HG02973 (cell line): ENCODE measurements at regions not wholly inside any gene's neighbourhood (a gene's known extent, or its start where the extent isn't known, plus 50 kb on each side); places are given as distances from the start of the nearest gene placed in this dataset.

Source experiments
- ATAC-seq: cut with Tn5 transposase; IDR thresholded peaks from one replicate; pipeline ENCODE4 v1.9.1; 2021; ENCODE audit warnings: moderate library complexity; ENCODE audit not compliant: unreplicated experiment

DNA sequence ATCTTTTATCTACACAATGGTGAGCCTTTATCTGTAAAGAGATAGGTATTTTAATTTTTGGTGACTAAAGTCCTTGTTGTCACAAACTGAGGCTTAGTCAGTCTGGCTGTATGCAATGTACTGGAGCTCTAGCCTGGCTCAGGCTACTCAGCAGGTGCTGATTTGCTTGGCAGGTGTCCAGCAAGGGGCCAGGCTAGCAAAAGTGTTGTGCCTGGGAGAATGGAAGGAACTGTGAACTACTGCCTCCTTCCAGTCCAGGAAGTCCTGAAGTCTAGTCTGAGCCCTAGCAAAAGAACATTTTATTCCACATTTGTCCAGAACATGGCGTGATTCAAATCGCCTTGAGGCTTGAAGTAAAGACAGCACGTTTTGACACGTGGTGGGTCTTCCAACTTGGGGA lies 260.5 kb downstream of the CCDC85A start:
- ATAC-seq, result no peak

DNA sequence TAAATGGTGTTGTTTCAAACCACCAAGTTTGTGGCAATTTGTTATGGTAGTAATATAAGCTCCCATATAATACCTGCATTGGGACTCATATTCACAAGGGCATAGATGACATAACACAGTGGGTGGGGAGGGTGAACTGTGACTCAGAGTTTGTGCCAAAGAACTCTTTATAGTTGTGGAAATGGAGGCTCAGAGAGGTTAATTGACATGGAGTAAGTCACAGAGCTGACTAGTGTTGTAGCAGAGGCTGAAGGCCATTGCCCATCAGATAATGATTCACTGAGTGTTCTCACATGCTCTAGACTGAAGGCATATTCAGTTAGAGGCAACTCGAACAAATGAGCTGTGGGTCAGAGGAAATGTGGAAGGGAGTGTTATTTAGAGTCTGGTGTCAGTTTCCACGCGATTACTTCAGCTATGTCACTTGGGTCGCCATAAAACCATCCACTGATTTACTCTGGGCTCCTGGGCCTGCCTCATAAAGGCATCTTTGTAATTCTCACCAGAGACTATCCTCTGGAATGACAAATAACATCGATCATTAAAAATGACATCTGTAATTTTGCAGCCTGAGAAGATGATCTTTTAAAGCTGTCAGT lies 264.7 kb downstream of the CCDC85A start:
- ATAC-seq, result no peak

DNA sequence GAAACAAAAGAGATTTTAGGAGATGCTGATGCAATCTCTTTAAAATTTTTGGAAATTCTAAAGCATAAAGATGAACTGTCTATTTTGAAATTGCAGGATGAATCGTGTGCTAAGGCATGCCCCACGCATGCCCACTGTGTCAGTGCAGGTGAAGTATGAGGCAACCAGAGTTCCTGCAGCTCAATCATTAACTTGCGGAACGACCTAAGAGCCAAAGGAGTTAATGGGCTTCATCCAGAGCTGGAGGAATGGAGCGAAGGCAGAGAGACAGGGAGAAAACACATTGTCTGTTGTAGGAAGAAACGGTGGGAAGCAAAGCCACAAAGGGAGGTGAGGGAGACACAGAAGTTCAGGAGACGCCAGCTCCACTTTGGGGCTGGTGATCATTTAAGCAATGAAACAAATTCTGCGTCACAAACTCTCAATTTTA lies 265.2 kb downstream of the CCDC85A start:
- no peak for ATAC-seq

DNA sequence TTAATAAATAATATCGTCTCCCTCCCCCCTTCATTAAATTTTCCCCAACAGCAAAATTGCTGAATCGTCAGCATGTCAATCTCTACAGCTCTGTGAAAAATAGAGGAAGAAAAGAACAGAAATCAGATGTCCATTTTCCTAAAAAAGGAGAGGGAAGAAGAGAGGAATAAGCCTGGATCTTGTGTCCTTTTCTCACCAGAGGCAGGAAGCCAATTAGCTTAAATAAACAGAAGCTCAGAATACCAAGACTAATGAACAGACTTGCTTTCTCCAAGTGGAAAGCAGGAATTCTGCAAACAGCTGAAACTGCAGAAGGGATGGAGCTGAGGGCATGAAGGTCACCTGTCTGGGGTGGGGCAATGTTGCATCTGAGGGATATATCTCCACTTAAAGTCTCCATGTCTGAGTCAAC lies 265.7 kb downstream of the CCDC85A start:
- no peak for ATAC-seq

DNA sequence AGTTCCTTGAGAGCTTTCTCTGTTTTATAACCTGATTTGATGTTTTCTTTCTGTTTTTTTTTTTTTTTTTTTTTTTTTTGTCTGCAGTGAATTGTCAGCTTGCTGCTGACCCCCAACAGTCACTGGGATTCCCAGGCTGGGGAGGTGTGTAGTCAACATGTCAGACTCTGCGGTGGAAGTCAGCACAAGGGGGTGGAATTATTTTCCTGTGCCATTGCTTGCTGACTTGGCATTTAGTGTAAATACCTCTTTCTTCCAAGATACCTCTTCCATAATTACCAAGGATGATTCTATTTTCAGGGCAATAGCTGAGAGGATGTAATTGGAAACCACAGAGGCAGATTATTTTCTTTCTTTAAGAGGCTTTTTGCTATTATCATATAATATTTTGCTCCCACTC lies 266.3 kb downstream of the CCDC85A start:
- ATAC-seq, result no peak

DNA sequence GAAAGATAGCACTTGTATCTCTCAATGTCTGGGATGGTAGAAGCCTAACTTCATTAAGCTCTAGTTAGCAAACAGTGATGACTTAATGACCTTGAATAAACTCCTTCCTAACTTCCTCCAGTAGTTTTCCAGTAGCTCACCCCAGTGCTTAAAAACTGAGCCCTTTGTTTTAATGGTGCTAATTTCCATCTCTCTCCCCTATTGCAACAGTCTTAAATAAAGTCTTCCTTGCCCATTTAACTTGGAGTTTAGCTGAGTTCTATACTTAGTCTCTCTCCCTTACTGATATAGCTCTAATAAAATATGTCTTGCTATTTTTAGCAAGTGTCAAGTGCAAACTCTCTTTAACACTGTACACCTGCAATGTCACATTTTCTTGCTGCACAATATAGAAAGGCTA lies 267.0 kb downstream of the CCDC85A start:
- no peak for ATAC-seq

DNA sequence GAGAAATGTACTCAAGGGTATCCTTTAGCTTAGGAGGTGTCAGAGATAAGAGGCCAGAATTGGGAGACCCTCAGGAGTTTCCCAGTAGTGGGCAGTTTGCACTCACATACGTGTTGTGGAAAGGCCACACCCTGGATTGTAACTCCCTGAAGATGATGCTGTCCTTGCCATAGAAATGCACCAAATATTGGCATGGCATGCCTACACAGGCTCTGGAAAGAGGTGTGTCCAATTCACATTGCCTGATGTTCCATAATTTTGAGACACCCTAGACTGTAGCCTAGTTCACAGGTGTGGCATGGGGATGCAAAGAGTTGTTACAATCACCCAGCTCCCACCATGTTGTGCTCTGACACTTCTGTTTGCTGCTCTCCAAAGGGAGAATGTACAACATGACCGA lies 271.9 kb downstream of the CCDC85A start:
- ATAC-seq, result no peak

DNA sequence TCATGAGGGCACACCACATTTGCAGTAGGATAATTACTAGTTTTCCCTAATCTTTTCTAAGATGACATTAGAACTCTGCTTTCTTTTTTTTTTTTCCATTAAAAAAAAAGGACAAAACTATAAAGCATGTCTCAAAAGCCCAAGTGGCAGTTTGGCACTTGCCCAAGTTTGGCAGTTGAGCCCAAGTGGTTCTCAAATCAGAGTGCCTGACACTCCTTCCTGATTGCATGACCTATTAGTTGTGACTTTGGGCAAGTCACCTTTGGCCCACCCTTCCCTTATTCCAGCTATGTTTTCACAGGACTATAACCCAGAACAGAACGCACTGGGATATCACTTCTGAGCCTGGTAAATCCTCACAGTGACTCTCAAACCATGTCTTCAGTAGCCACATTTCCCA lies 273.0 kb downstream of the CCDC85A start:
- no peak for ATAC-seq

DNA sequence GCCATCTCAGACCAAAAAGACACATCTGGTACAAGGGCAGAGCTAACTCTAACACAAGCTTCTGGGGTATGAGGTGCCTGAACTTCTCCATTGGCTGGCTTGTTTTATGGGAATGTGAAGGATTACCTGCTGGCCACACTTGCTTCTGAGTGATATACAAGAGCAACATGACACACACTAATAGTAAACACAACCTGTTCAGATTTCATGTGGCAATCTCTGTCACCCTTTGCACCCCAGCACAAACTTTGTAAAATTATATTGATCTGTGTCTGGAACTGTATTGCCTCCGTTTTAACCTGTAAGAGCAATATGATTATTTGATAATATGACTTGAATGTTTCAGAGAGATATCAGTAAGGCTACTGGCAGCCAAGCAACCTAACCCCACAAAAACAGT lies 276.7 kb downstream of the CCDC85A start:
- no peak for ATAC-seq

DNA sequence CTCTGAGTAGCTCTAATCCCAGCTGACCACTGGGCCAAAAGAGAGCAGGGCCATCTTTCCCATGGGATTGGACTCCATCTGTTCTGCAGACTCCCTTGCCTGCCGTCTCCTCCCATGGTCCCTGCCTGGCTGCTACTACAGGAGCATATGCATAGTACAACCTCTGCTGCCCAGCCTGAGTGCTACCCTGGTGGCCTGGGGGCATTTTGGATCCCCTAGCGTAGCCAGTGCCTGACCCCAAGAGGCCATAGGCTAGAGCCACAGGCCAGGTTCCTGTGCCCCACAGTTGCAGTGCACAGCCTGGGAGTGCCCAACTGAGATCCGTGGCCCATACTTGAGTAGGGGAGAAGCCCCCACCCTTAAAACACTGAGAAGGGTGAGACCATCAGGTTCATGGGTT lies 280.3 kb downstream of the CCDC85A start:
- ATAC-seq, result no peak

DNA sequence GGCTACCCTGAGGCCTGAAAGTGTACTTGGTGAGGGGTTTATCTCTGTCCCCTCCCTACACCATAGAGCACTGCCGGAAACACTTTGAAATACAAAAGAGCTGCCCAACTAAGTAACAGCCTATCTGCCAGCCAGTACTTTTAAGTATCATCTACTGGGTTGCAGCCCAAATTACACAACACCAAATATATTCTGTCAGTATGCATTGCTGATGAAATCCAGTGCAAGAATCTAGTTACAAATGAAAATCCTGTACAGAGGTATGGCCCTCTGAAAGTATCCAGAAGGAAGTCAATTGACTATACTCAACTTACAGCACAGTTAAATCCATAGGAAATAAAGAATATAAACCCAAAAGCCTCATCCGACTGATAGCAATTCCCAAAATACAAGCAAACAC lies 280.8 kb downstream of the CCDC85A start:
- no peak for ATAC-seq

DNA sequence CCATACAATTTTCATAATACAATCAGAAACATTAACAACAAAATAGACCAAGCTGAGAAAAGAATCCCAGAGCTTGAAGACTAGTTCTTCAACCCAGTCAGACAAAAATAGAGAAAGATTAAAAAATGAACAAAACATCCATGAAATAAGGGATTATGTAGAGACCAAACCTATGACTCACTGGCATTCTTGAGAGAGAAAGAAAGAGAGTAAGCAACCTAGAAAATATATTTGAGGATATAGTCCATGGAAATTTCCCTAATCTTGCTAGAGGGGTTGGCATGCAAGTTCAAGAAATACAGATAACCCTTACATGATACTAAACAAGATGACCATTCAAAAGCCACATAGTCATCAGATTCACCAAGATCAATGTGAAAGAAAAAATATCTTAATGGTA lies 281.7 kb downstream of the CCDC85A start:
- no peak for ATAC-seq

DNA sequence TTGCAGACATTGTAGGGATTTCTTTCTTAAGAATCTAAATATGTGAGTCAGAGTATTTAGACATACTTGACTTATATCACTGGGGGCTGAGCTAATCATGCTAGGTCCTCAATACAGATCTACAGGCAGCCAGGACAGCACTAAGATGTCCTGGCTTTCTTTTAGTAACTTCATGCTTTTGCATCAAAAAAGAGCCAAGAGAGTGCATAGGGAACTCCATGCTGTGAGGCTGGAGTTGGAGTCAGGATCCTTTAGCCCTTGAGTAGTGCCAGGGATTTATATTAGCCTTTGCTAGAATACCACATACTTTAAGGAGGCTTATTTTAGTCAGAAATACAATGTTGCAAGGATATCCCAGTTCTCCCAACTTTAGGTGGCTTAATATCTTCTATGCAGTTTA lies 289.7 kb downstream of the CCDC85A start:
- no peak for ATAC-seq

DNA sequence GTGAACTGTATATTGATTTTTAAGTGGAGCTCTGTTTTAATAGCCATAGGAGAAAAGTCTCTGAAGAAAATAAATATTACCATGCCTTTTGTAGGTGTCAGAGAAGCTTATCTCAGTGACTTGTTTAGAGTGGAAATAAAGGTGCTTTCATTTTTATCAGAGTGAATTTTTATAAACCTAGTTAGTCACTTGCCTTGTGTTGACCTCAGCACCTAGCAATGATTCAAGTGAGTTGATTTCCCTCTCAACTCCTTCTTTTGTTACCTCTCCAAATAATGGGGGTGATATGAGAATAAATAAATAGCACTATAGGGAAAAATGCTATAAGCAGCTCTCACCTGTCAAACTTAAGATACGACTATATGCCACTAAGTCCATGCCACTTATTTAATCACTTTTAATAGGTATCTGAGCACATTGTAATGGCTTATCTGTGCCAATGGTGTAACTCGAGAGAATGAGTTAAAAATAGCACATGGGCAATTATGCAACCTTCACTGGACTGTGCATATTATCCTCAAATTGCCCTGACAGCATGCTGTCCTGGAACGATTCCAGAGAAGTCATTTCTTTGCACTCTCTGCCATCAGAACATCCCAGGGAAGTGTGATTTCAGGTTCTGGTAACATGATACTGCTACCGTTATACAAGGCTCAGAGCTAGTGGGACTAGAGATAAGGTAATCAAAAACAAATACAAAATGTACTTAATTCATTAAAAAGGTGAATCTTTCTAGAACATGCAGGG lies 290.8 kb downstream of the CCDC85A start:
- ATAC-seq, result no peak

DNA sequence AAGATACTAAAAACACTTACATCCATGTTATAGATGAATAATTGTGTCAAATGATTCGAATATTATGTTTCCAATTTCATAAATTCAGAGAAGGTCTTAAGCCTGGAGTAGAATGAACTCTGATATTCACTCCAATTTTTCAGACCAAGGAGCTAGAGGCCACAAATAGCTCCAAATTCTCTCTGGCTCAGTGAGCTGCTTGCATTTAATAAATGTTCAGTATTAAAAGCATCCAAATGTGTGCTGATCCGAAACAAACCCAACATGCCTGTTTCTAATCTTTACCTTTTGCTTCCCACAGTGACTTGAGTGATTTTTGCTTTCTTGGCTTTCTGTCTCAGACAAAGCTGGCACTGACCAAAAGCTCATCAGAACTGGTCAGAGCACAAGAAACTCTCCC lies 291.4 kb downstream of the CCDC85A start:
- ATAC-seq, result no peak

DNA sequence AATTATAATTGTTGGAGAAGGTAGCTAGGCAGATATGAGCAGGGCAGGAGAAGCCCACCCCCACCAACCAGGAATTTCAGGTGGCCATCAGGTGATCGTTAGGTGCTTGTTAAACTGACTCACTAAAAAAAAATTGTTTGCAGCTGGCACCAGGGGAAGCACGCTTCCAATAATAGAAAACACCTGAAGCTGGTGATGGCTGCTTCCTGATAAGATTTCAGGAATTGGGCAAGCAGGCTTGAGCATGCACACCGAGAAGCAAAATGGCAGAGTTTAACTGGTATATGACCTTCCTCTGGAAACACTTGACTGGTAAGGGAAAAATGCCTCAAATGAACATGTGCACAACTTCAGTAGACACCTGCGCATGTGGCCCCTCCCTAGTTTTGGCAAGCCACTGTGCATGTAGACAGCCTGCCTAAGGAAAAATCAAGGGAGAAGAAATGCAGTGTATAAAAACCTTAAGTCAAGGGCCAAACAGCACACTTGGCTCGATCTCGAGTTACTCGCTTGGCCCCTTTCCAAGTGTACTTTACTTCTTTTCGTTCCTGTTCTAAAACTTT lies 292.8 kb downstream of the CCDC85A start:
- ATAC-seq, result no peak

DNA sequence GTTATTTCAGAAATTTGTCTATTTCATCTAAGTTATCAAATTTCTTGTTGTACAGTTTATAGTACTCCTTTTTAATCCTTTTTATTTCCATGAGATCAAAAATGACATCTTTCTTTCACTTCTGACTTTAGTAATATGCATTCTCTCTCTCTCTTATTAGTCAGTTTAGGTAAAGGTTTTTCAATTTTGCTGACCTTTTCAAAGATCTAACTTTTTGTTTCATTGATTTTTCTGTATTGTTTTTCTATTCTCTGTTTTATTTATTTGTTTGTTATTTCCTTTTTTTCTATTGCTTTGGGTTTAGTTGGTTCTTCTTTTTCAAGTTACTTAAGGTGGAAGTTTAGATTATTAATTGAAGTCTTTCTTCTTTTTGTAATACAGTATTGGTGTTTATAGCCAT lies 294.2 kb downstream of the CCDC85A start:
- ATAC-seq, result no peak

DNA sequence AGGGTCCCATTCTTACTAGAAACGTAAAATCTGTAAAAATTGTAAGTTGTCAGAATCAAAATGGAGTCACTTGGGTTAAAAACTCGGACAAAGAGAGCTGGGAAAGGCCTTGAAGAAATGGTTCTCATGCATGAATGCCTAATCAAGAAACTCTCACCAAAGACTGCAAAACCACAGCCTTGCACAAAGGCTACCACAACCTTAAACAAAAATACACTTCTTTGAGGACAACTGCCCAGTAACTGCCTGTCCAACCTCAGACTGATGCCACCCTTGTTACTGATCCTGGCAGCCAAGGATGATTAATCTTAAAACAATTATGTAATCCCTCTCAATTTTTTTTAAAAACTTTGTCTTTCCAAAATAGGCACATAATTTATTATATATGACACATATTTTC lies 299.3 kb downstream of the CCDC85A start:
- no peak for ATAC-seq

DNA sequence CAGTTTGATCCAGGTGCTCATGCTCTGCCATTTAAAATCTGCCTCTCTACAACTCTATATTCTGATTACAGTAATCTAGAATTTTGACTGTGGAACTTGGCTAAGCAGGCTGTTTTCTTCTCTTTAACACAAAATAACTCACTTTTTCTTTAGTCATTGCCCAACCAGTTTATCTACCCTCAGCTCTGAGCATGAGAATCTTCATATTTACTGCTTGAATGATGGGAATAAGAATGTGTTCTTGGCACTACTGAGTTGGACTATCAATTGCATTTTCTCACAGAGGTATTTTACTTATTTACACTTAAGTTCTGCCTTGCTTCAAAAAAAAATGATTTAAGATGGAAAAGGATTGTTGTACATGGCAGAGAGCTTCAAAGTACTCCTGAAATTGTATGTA lies 301.1 kb downstream of the CCDC85A start:
- ATAC-seq, result no peak

DNA sequence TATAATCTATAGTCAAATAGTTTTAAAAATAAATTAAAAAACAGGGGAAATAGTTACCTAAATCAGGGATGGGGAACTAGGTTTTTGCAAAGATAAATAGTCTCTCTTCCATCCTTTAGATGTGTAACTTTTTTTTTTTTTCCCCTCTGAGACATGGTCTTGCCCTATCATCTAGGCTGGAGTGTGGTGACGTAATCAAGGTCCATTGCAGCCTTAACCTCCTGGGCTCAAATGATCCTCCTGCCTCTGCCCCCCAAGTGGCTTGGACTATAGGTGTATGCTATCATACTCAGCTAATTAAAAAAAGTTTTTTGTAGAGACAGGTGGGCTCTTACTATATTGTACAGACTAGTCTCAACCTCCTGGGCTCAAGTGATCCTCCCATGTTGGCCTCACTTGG lies 316.5 kb downstream of the CCDC85A start:
- no peak for ATAC-seq

DNA sequence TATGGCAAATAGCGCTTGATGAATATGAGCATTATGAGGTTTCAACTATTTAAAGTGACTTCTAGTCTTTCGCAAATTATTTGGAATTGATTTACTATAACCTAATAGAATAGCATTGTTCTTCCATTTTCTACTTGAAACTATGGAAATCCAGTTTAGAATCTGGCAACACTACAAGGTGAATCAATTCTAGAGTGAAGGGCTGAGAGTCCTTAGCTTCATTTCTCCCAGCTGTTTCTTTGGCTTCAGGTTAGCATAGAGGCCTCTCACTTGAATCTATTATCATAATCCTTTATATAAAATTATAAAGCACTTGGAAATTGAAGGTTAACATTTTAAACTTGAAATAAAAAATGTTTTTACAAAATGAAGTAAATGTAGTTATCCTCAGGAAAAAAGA lies 318.8 kb downstream of the CCDC85A start:
- no peak for ATAC-seq

DNA sequence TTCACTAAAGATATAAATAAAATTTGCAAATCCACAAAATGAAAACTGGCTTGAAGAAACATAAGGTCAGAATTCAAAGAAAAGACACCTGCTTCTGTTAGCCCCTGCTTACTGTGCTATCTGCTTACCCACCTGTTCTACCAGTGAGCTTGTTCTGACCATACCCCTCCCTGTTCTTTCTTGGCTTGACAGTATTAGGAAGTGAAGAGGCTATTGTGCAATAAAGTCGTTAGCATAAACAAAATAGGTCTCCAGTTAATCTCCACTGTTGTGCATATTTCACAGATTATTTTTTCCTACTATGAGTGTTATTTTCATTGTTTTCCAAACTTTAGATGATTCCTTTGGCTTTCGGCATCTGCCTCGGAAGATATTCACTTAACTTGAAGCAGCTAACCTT lies 322.1 kb downstream of the CCDC85A start:
- no peak for ATAC-seq

DNA sequence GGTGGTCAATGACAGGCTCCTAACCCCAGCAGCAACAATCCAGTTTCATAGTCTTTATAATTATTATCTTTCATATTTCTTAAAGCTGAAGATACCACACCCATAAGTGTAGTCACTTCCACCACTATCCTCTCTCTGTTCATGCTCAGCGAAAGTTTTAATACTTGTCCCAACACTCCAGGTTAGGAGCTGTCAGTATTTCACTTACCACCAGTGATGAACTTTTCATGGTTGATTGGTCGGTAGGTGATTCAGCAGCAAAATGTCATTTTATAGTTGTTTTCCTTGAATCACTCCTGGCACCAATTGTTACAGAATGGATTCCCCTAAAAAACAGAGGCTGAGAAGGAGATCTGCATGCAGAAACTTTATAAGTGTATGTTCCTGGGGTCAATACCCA lies 324.9 kb downstream of the CCDC85A start:
- ATAC-seq, result no peak
